Endothelial cell of umbilical vein (primary cell): ENCODE measurements at regions not wholly inside any gene's neighbourhood (a gene's known extent, or its start where the extent isn't known, plus 50 kb on each side); places are given as distances from the start of the nearest gene placed in this dataset.

Experiments used
- BruUV-seq: library from RNA; stranded (reverse); fragments of 400-500 nt; replicated peaks from 2 replicates; lab custom pipeline; 2021; lab: Mats Ljungman, UMichigan
- CTCF ChIA-PET: fragments of 300-600, 350-600 bp; sonication (Branson Sonifier 250); formaldehyde crosslinking; loops from one replicate; lab custom pipeline; 2021; ENCODE audit warnings: antibody characterized with exemption, inconsistent platforms; lab: Charles Lee
- POLR2A ChIA-PET: fragments of 300-600, 350-600 bp; sonication (Branson Sonifier 250); formaldehyde crosslinking; loops from one replicate; lab custom pipeline; 2021; ENCODE audit warnings: antibody characterized with exemption, inconsistent platforms; lab: Charles Lee
- DNase-seq: peaks from one replicate; pipeline ENCODE4 v3.0.0-alpha.2; 2011; ENCODE audit warnings: low read depth, low spot score
- FAIRE-seq: peaks from 2 replicates; lab custom pipeline; 2011; peaks lifted over from hg19 to GRCh38; lab: Jason Lieb, UNC
- H2AFZ ChIP-seq: 2 replicates; pipeline ENCODE4 v1.6.0; 2012; ENCODE audit warnings: low read depth, low read length, control low read depth, inconsistent platforms
- H3K27ac ChIP-seq: 2 replicates; pipeline ENCODE4 v1.5.1; 2011; ENCODE audit warnings: low read depth, mild to moderate bottlenecking, control low read depth, low read length, moderate library complexity; ENCODE audit not compliant: insufficient read depth
- H3K27me3 ChIP-seq, 2 experiments: 2 replicates each; pipeline versions ENCODE4 v1.6.0 to v1.6.1; 2011; ENCODE audit warnings: low read length in 2 of 2, mixed read lengths in 1 of 2; ENCODE audit not compliant: control insufficient read depth in 2 of 2, insufficient read depth in 2 of 2
- H3K36me3 ChIP-seq, 2 experiments: 2 replicates in 1 of 2; 3 replicates in 1 of 2; pipeline ENCODE4 v1.5.1; 2011; ENCODE audit warnings: low read length in 2 of 2, mild to moderate bottlenecking in 1 of 2, moderate library complexity in 1 of 2; ENCODE audit not compliant: control insufficient read depth in 2 of 2, insufficient read depth in 2 of 2; ENCODE audit errors: extremely low read depth in 1 of 2
- H3K4me1 ChIP-seq: 3 replicates; pipeline ENCODE4 v1.5.1; 2011; ENCODE audit warnings: mild to moderate bottlenecking, low read length; ENCODE audit not compliant: control insufficient read depth, insufficient read depth; ENCODE audit errors: extremely low read depth
- H3K4me2 ChIP-seq: 2 replicates; pipeline ENCODE4 v1.6.1; 2011; ENCODE audit warnings: low read length, control low read depth, mixed read lengths; ENCODE audit not compliant: insufficient read depth
- H3K4me3 ChIP-seq, 3 experiments: fragments of 200-600 bp in 1 of 3; sonication (generic), shearing (Covaris generic) in 1 of 3; replicated peaks in 1 of 3; 2 replicates each; pipeline ENCODE4 v1.5.1; 2011 to 2016; ENCODE audit warnings: control low read depth in 3 of 3, low read length in 3 of 3, mild to moderate bottlenecking in 2 of 3, inconsistent platforms in 1 of 3, low read depth in 1 of 3, moderate library complexity in 1 of 3; ENCODE audit not compliant: insufficient read depth in 1 of 3
- H3K79me2 ChIP-seq: 2 replicates; pipeline ENCODE4 v1.6.0; 2012; ENCODE audit warnings: low read length, inconsistent platforms; ENCODE audit not compliant: control insufficient read depth, insufficient read depth
- H3K9ac ChIP-seq: replicated peaks from 2 replicates; pipeline ENCODE3; 2011; ENCODE audit warnings: low read length, control low read depth; ENCODE audit not compliant: insufficient read depth; ENCODE audit errors: extremely low read depth
- H3K9me1 ChIP-seq: replicated peaks from 3 replicates; pipeline ENCODE4 v1.6.0; 2011; ENCODE audit warnings: mild to moderate bottlenecking, low read length; ENCODE audit not compliant: control insufficient read depth, insufficient read depth; ENCODE audit errors: extremely low read depth
- H3K9me3 ChIP-seq: replicated peaks from 2 replicates; pipeline ENCODE4 v1.5.1; 2012; ENCODE audit warnings: low read length, inconsistent platforms; ENCODE audit not compliant: control insufficient read depth, insufficient read depth
- H4K20me1 ChIP-seq: replicated peaks from 2 replicates; pipeline ENCODE3; 2011; ENCODE audit warnings: mild to moderate bottlenecking, low read length; ENCODE audit not compliant: control insufficient read depth, insufficient read depth; ENCODE audit errors: extremely low read depth
- EZH2 ChIP-seq: IDR thresholded peaks from 2 replicates; pipeline ENCODE4 v1.6.1; 2012; ENCODE audit warnings: borderline replicate concordance, low read depth, mild to moderate bottlenecking, moderate library complexity, low read length, inconsistent platforms; ENCODE audit not compliant: severe bottlenecking
- FOS ChIP-seq: IDR thresholded peaks from 2 replicates; pipeline ENCODE4 v1.6.1; 2011; ENCODE audit warnings: mild to moderate bottlenecking, low read length, moderate library complexity, borderline replicate concordance; ENCODE audit not compliant: insufficient read depth
- GATA2 ChIP-seq: IDR thresholded peaks from 2 replicates; pipeline ENCODE4 v1.7.0; 2011; ENCODE audit warnings: low read depth, mild to moderate bottlenecking, moderate library complexity, mixed read lengths, low read length; ENCODE audit not compliant: insufficient read length, insufficient read depth
- JUN ChIP-seq: IDR thresholded peaks from 2 replicates; pipeline ENCODE4 v1.6.1; 2011; ENCODE audit warnings: borderline replicate concordance, low read depth; ENCODE audit not compliant: insufficient read length, insufficient read depth
- MYC ChIP-seq: IDR thresholded peaks from one replicate; pipeline ENCODE4 v1.6.1; 2011; ENCODE audit warnings: mild to moderate bottlenecking, low read depth, low read length
- POLR2A ChIP-seq: IDR thresholded peaks from 2 replicates; pipeline ENCODE4 v1.6.1; 2012; ENCODE audit warnings: low read depth, mild to moderate bottlenecking, control low read depth, low read length
- POLR2AphosphoS5 ChIP-seq: IDR thresholded peaks from 2 replicates; pipeline ENCODE4 v1.6.1; 2012; ENCODE audit warnings: low read depth, mild to moderate bottlenecking, control low read depth, low read length, moderate library complexity; ENCODE audit not compliant: insufficient read depth
- dilution Hi-C: fragments of 300-500 bp; cut with MboI; formaldehyde crosslinking; loops from one replicate; pipeline ENCODE4 v1.15.0; 2019; ENCODE audit warnings: low sequenced_read_pairs; ENCODE audit not compliant: extremely low pct_ligation_motif_present
- intact Hi-C: fragments of 100-400 bp; cut with micrococcal nuclease; formaldehyde crosslinking; loops from one replicate; pipeline ENCODE4 v1.10.0; 2022
- TF ChIP-seq, protein P1 (sequence below), 2 donors: IDR thresholded peaks; 1 replicate in 1 of 2; 2 replicates in 1 of 2; pipeline ENCODE4 v1.5.1; 2011; ENCODE audit warnings: low read length in 2 of 2, mild to moderate bottlenecking in 2 of 2, moderate library complexity in 2 of 2, control low read depth in 1 of 2, inconsistent platforms in 1 of 2, low read depth in 1 of 2; ENCODE audit not compliant: insufficient read depth in 1 of 2; ENCODE audit errors: extremely low read depth in 1 of 2
- TF ChIP-seq, protein P2 (sequence below): IDR thresholded peaks from 2 replicates; pipeline ENCODE4 v1.6.1; 2011; ENCODE audit not compliant: insufficient read depth, insufficient read length

DNA sequence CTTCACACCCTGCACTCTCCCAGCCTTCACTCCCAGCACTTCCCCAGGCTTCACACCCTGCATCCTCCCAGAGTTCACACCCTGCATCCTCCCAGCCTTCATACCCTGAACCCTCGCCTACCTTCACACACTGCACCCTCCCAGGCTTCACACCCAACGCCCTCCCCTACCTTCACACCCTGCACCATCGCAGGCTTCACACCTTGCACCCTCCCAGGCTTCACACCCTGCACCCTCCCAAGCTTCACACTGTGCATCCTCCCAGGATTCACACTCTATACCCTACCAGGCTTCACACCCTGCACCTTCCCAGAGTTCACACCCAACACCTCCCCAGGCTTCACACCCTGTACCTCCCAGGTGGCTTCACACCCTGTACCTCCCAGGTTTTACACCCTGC, 448.7 kb upstream of the MYT1L start:
- Histone ChIP-seq H3K4me2 (no peak overlapping the region), H3K4me3 (no peak overlapping the region), H3K36me3 (no peaks in the 10 kb centered on the region), H3K9me3 (peaks cover 12% of the 10 kb centered on the region), H3K9me1 (no peaks in the 10 kb centered on the region), H3K4me1 (no peaks in the 10 kb centered on the region), H3K79me2 (no peaks in the 10 kb centered on the region), H3K27ac (no peak overlapping the region), H2AFZ (no peak overlapping the region), H3K27me3 (no peaks in the 10 kb centered on the region), H4K20me1 (no peaks in the 10 kb centered on the region), H3K9ac (no peak overlapping the region)
- FAIRE-seq: no peak
- dilution Hi-C loops: no loop called here
- POLR2A ChIA-PET: no interaction called here
- BruUV-seq: no TSS peak
- intact Hi-C loops: no loop called here
- DNase-seq: no peak
- CTCF ChIA-PET: no interaction called here
- no peak for TF ChIP-seq EZH2
- no peak for TF ChIP-seq JUN
- TF ChIP-seq GATA2: no peak
- TF ChIP-seq MYC: no peak
- no peak for TF ChIP-seq FOS
- TF ChIP-seq POLR2AphosphoS5: no peak
- no peak for TF ChIP-seq POLR2A
- TF ChIP-seq, protein P1, sequence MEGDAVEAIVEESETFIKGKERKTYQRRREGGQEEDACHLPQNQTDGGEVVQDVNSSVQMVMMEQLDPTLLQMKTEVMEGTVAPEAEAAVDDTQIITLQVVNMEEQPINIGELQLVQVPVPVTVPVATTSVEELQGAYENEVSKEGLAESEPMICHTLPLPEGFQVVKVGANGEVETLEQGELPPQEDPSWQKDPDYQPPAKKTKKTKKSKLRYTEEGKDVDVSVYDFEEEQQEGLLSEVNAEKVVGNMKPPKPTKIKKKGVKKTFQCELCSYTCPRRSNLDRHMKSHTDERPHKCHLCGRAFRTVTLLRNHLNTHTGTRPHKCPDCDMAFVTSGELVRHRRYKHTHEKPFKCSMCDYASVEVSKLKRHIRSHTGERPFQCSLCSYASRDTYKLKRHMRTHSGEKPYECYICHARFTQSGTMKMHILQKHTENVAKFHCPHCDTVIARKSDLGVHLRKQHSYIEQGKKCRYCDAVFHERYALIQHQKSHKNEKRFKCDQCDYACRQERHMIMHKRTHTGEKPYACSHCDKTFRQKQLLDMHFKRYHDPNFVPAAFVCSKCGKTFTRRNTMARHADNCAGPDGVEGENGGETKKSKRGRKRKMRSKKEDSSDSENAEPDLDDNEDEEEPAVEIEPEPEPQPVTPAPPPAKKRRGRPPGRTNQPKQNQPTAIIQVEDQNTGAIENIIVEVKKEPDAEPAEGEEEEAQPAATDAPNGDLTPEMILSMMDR (IDR thresholded peaks at IDR 0.05; ENCODE audit: extremely low read depth in 1 of 2, insufficient read depth in 1 of 2, low read depth in 1 of 2, low read length in 2 of 2): no peak
- TF ChIP-seq, protein P2, sequence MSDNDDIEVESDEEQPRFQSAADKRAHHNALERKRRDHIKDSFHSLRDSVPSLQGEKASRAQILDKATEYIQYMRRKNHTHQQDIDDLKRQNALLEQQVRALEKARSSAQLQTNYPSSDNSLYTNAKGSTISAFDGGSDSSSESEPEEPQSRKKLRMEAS: no peak
